ENCODE measurements at regions not wholly inside any gene's neighbourhood (a gene's known extent, or its start where the extent isn't known, plus 50 kb on each side); places are given as distances from the start of the nearest gene placed in this dataset.

- TF ChIP-seq MAX (IDR thresholded peaks at IDR 0.05), result no peak
- TF ChIP-seq RAD21 (IDR thresholded peaks at IDR 0.05; ENCODE audit: low read depth), result no peak
- no peak for TF ChIP-seq NFIC (IDR thresholded peaks at IDR 0.05)
- TF ChIP-seq, protein P1, sequence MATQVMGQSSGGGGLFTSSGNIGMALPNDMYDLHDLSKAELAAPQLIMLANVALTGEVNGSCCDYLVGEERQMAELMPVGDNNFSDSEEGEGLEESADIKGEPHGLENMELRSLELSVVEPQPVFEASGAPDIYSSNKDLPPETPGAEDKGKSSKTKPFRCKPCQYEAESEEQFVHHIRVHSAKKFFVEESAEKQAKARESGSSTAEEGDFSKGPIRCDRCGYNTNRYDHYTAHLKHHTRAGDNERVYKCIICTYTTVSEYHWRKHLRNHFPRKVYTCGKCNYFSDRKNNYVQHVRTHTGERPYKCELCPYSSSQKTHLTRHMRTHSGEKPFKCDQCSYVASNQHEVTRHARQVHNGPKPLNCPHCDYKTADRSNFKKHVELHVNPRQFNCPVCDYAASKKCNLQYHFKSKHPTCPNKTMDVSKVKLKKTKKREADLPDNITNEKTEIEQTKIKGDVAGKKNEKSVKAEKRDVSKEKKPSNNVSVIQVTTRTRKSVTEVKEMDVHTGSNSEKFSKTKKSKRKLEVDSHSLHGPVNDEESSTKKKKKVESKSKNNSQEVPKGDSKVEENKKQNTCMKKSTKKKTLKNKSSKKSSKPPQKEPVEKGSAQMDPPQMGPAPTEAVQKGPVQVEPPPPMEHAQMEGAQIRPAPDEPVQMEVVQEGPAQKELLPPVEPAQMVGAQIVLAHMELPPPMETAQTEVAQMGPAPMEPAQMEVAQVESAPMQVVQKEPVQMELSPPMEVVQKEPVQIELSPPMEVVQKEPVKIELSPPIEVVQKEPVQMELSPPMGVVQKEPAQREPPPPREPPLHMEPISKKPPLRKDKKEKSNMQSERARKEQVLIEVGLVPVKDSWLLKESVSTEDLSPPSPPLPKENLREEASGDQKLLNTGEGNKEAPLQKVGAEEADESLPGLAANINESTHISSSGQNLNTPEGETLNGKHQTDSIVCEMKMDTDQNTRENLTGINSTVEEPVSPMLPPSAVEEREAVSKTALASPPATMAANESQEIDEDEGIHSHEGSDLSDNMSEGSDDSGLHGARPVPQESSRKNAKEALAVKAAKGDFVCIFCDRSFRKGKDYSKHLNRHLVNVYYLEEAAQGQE (IDR thresholded peaks at IDR 0.05; ENCODE audit: low read depth), result no peak
- no peak for TF ChIP-seq YY1 (IDR thresholded peaks at IDR 0.05; ENCODE audit: low read depth)
Observed at GRCh38 chr19:28489126-28489660, 723.8 kb downstream of the UQCRFS1 start.

DNA sequence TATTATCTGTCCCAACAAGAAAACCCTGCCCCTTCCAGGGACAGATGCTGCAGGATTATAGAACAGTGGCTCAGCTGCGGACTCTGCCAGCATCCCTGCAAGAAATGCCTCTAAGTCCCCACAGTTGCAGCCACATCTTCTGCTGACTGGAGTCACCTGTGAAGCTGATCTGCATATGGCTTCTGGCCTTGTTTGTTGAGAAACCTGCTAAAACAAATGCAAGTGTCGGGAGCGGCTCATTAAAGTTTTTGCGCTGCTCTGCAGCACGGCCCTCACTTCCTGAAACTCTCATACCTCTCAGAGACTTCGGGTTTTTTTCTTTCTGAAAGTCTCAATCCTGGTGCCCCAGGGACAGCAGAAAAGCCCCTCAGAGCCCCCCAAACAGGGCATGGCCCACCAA is 725.0 kb downstream of the UQCRFS1 start:
- TF ChIP-seq TCF12 (IDR thresholded peaks at IDR 0.05; ENCODE audit: low read depth) (no peak), ZBTB7A (IDR thresholded peaks at IDR 0.05; ENCODE audit: low read depth) (no peak), CREB1 (IDR thresholded peaks at IDR 0.05; ENCODE audit: low read depth) (no peak), CEBPB (IDR thresholded peaks at IDR 0.05) (no peak), USF1 (IDR thresholded peaks at IDR 0.05) (no peak), NFIC (IDR thresholded peaks at IDR 0.05) (no peak), YY1 (IDR thresholded peaks at IDR 0.05; ENCODE audit: low read depth) (no peak), FOXM1 (IDR thresholded peaks at IDR 0.05; ENCODE audit: borderline replicate concordance, low read depth) (no peak), RAD21 (IDR thresholded peaks at IDR 0.05; ENCODE audit: low read depth) (no peak), EGR1 (IDR thresholded peaks at IDR 0.05) (no peak), MAX (IDR thresholded peaks at IDR 0.05) (no peak), TAF1 (IDR thresholded peaks at IDR 0.05; ENCODE audit: low read depth) (no peak), TEAD4 (IDR thresholded peaks at IDR 0.05) (no peak), EP300 (IDR thresholded peaks at IDR 0.05; ENCODE audit: borderline replicate concordance) (no peak)
- TF ChIP-seq, protein P1 (IDR thresholded peaks at IDR 0.05; ENCODE audit: low read depth), result no peak

DNA sequence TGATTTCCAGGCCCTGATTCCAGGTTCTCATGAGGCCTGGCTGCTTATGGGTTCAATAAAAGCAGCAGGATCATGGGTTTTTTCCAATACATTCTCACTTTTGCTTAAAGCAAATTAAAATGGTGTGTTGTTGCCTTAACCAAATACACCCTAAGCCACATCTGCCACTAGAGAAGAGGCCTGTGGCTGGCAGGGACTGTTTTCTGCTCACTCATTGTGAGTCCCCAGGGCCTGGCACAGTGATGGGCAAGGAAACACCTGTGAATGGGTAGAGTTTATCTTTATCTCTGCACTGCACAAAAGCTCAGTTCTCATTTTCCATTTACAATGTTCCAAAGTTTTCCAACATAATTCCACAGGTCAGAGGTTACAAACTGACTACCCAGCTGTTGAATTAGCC is 726.0 kb downstream of the UQCRFS1 start:
- TF ChIP-seq YY1 (IDR thresholded peaks at IDR 0.05; ENCODE audit: low read depth), result no peak
- no peak for TF ChIP-seq USF1 (IDR thresholded peaks at IDR 0.05)
- TF ChIP-seq EP300 (IDR thresholded peaks at IDR 0.05; ENCODE audit: borderline replicate concordance), result no peak
- no peak for TF ChIP-seq EGR1 (IDR thresholded peaks at IDR 0.05)
- no peak for TF ChIP-seq CEBPB (IDR thresholded peaks at IDR 0.05)
- TF ChIP-seq FOXM1 (IDR thresholded peaks at IDR 0.05; ENCODE audit: borderline replicate concordance, low read depth), result no peak
- TF ChIP-seq TCF12 (IDR thresholded peaks at IDR 0.05; ENCODE audit: low read depth), result no peak
- TF ChIP-seq NFIC (IDR thresholded peaks at IDR 0.05), result no peak
- no peak for TF ChIP-seq ZBTB7A (IDR thresholded peaks at IDR 0.05; ENCODE audit: low read depth)
- no peak for TF ChIP-seq MAX (IDR thresholded peaks at IDR 0.05)
- TF ChIP-seq, protein P1 (IDR thresholded peaks at IDR 0.05; ENCODE audit: low read depth), result no peak
- TF ChIP-seq TAF1 (IDR thresholded peaks at IDR 0.05; ENCODE audit: low read depth), result no peak
- TF ChIP-seq TEAD4 (IDR thresholded peaks at IDR 0.05), result no peak
- no peak for TF ChIP-seq RAD21 (IDR thresholded peaks at IDR 0.05; ENCODE audit: low read depth)
- no peak for TF ChIP-seq CREB1 (IDR thresholded peaks at IDR 0.05; ENCODE audit: low read depth)

DNA sequence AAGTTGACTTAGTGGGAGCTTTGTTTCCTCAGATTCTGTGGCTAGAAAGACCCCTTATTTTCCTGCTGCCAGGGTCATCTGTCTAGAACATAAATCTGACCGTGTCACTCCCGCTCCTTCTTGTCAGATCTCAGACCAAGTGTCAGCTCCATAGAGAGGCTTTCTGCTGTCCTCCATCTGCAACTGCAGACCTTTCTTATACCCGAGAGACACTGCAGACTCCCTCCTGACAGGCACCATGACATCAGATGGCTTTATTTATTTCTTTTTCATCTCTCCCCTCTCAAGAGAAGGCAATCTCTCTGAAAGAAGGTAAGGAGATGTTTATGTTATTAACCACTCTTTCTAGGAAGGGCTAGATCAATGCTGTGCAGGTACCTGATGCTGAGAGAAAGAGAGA is 726.5 kb downstream of the UQCRFS1 start:
- no peak for TF ChIP-seq NFIC (IDR thresholded peaks at IDR 0.05)
- TF ChIP-seq TEAD4 (IDR thresholded peaks at IDR 0.05), result no peak

GRCh38 chr19:28485292-28485691 is 727.7 kb downstream of the UQCRFS1 start:
- TF ChIP-seq TCF12 (IDR thresholded peaks at IDR 0.05; ENCODE audit: low read depth) (no peak), CEBPB (IDR thresholded peaks at IDR 0.05) (no peak), ZBTB7A (IDR thresholded peaks at IDR 0.05; ENCODE audit: low read depth) (no peak), TAF1 (IDR thresholded peaks at IDR 0.05; ENCODE audit: low read depth) (no peak), EGR1 (IDR thresholded peaks at IDR 0.05) (no peak), CREB1 (IDR thresholded peaks at IDR 0.05; ENCODE audit: low read depth) (no peak), FOXM1 (IDR thresholded peaks at IDR 0.05; ENCODE audit: borderline replicate concordance, low read depth) (no peak), RAD21 (IDR thresholded peaks at IDR 0.05; ENCODE audit: low read depth) (no peak), NFIC (IDR thresholded peaks at IDR 0.05) (no peak), USF1 (IDR thresholded peaks at IDR 0.05) (no peak), EP300 (IDR thresholded peaks at IDR 0.05; ENCODE audit: borderline replicate concordance) (no peak)

All from Ishikawa (cell line).